ENCODE measurements at regions not wholly inside any gene's neighbourhood (a gene's known extent, or its start where the extent isn't known, plus 50 kb on each side); places are given as distances from the start of the nearest gene placed in this dataset.

GRCh38 chr14:87207756-87208155 lies 785.2 kb downstream of the GALC start:
- no peak overlapping the region for H3K27ac ChIP-seq
- H3K4me1 ChIP-seq (replicated peaks in 1 of 2): no peaks in the 10 kb centered on the region
- WGBS, 10 experiments: 0 to 100% (median 89%) methylated on average over 1 to 2 of the region's 2 CpGs; no CpG with 5 or more reads in 1 of the 10 experiments
- no peak overlapping the region for H3K4me3 ChIP-seq
- in situ Hi-C loops (cut with MboI; ENCODE audit: low pct_unique_long_range_greater_than_20kb in 2 of 9, low sequenced_read_pairs in 9 of 9, unreplicated experiment in 9 of 9): no loop called here
- ATAC-seq (replicated peaks in 6 of 8): no peak

- WGBS, 10 experiments: 8 to 100% (median 85%) methylated on average over 1 to 3 of the region's 3 CpGs; no CpG with 5 or more reads in 2 of the 10 experiments
- in situ Hi-C loops (cut with MboI; ENCODE audit: low pct_unique_long_range_greater_than_20kb in 2 of 9, low sequenced_read_pairs in 9 of 9, unreplicated experiment in 9 of 9): no loop called here
- Histone ChIP-seq H3K27ac (no peak overlapping the region), H3K4me1 (replicated peaks in 1 of 2) (no peaks in the 10 kb centered on the region), H3K4me3 (no peak overlapping the region)
- no peak for ATAC-seq (replicated peaks in 6 of 8)
Observed at GRCh38 chr14:87205811-87206210, 787.2 kb downstream of the GALC start.

GRCh38 chr14:87203346-87203745 lies 789.6 kb downstream of the GALC start:
- WGBS, 10 experiments: 0 to 97% (median 82%) methylated on average over 1 to 5 of the region's 5 CpGs
- no peaks in the 10 kb centered on the region for H3K4me1 ChIP-seq (replicated peaks in 1 of 2)
- no peak overlapping the region for H3K4me3 ChIP-seq
- no peak overlapping the region for H3K27ac ChIP-seq
- ATAC-seq (replicated peaks in 6 of 8): no peak
- in situ Hi-C loops (cut with MboI; ENCODE audit: low pct_unique_long_range_greater_than_20kb in 2 of 9, low sequenced_read_pairs in 9 of 9, unreplicated experiment in 9 of 9): no loop called here

GRCh38 chr14:87199381-87199780 lies 793.6 kb downstream of the GALC start:
- H3K4me1 ChIP-seq (replicated peaks in 1 of 2): no peaks in the 10 kb centered on the region
- 0 to 82% (median 67%) methylated on average over 1 of the region's 1 CpG; no CpG with 5 or more reads in 3 of the 10 experiments for WGBS, 10 experiments
- ATAC-seq (replicated peaks in 6 of 8): no peak
- in situ Hi-C loops (cut with MboI; ENCODE audit: low pct_unique_long_range_greater_than_20kb in 2 of 9, low sequenced_read_pairs in 9 of 9, unreplicated experiment in 9 of 9): no loop called here
- no peak overlapping the region for H3K27ac ChIP-seq
- H3K4me3 ChIP-seq: no peak overlapping the region

DNA sequence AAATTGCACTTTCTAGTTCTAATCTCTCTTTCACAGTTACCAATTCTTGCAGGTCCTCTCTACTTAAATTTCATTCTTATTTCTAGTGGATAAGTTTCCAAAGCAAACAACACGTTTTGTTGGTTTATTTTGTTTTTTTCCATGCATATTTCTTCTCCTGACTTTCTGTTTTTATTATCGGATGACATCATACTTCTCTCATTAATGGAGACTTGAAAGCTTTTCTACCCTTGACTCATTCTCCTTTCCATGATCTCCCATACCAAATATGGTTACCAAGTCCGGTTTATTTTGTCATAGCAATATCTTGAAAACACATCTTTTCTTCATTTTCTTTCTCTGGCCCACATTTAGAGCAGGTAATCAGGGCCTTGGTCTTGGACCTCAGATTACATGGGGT lies 796.5 kb downstream of the GALC start:
- in situ Hi-C loops (cut with MboI; ENCODE audit: low pct_unique_long_range_greater_than_20kb in 2 of 9, low sequenced_read_pairs in 9 of 9, unreplicated experiment in 9 of 9): no loop called here
- ATAC-seq (replicated peaks in 6 of 8): no peak
- Histone ChIP-seq H3K4me1 (replicated peaks in 1 of 2) (no peaks in the 10 kb centered on the region), H3K4me3 (no peak overlapping the region), H3K27ac (no peak overlapping the region)
- WGBS, 10 experiments: 40 to 88% (median 61%) methylated on average over 2 to 3 of the region's 3 CpGs

DNA sequence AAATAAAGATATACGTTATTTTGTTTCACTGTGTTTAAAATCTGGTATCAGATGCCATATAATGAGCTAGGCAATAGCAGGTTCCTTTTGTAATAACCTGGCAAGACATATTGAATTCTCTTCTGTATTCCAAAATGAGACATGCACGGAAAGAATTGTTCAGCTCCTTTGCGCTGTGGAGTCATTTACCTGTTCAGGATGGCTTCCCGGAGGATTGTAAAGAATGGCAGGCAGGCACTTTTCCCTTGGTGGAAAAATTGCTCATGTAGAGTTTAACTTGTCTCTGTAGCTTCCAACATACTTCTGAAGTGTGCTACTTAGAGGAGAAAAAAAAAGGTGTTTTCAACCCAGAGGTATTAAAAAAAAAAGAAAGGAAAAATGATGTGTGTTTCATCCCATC lies 805.2 kb downstream of the GALC start:
- Histone ChIP-seq H3K27ac (peak overlapping the region in 1 of 2 donors; percentile 53), H3K4me1 (replicated peaks in 1 of 2) (peaks cover 17 to 40% of the 10 kb centered on the region in 2 donors), H3K4me3 (no peak overlapping the region)
- no peak for ATAC-seq (replicated peaks in 6 of 8)
- in situ Hi-C loops (cut with MboI; ENCODE audit: low pct_unique_long_range_greater_than_20kb in 2 of 9, low sequenced_read_pairs in 9 of 9, unreplicated experiment in 9 of 9): no loop called here
- WGBS, 10 experiments: 44 to 100% (median 92%) methylated on average over 1 to 4 of the region's 4 CpGs

GRCh38 chr14:87186737-87187136 lies 806.2 kb downstream of the GALC start:
- in situ Hi-C loops (cut with MboI; ENCODE audit: low pct_unique_long_range_greater_than_20kb in 2 of 9, low sequenced_read_pairs in 9 of 9, unreplicated experiment in 9 of 9): no loop called here
- peak overlapping the region in 1 of 5 donors; percentile 8 for H3K4me3 ChIP-seq
- H3K27ac ChIP-seq: peak overlapping the region; percentile 16 to 53
- 7 to 63% (median 38%) methylated on average over 1 to 5 of the region's 5 CpGs for WGBS, 10 experiments
- H3K4me1 ChIP-seq (replicated peaks in 1 of 2): peaks cover 17 to 40% of the 10 kb centered on the region in 2 donors
- ATAC-seq (replicated peaks in 6 of 8): peak in 6 of 8 experiments; percentile 14 to 39 (median 31)

- Histone ChIP-seq H3K27ac (peak overlapping the region; percentile 16 to 53), H3K4me3 (peak overlapping the region in 1 of 5 donors; percentile 8), H3K4me1 (replicated peaks in 1 of 2) (peaks cover 17 to 40% of the 10 kb centered on the region in 2 donors)
- ATAC-seq (replicated peaks in 6 of 8): peak in 5 of 8 experiments; percentile 95 to 96 (median 95)
- in situ Hi-C loops (cut with MboI; ENCODE audit: low pct_unique_long_range_greater_than_20kb in 2 of 9, low sequenced_read_pairs in 9 of 9, unreplicated experiment in 9 of 9): no loop called here
- WGBS, 10 experiments: 5 to 100% (median 23%) methylated on average over 1 to 9 of the region's 10 CpGs; no CpG with 5 or more reads in 1 of the 10 experiments
Observed at GRCh38 chr14:87185961-87186560, 806.9 kb downstream of the GALC start.

- Histone ChIP-seq H3K4me1 (replicated peaks in 1 of 2) (peaks cover 17 to 40% of the 10 kb centered on the region in 2 donors), H3K27ac (no peak overlapping the region), H3K4me3 (no peak overlapping the region)
- ATAC-seq (replicated peaks in 6 of 8): no peak
- in situ Hi-C loops (cut with MboI; ENCODE audit: low pct_unique_long_range_greater_than_20kb in 2 of 9, low sequenced_read_pairs in 9 of 9, unreplicated experiment in 9 of 9): no loop called here
- WGBS, 10 experiments: 0 to 84% (median 60%) methylated on average over 1 to 4 of the region's 4 CpGs
Observed at GRCh38 chr14:87184180-87184579, 808.8 kb downstream of the GALC start.

- in situ Hi-C loops (cut with MboI; ENCODE audit: low pct_unique_long_range_greater_than_20kb in 2 of 9, low sequenced_read_pairs in 9 of 9, unreplicated experiment in 9 of 9): no loop called here
- peaks cover 4 to 23% of the 10 kb centered on the region in 2 donors for H3K4me1 ChIP-seq (replicated peaks in 1 of 2)
- H3K4me3 ChIP-seq: no peak overlapping the region
- WGBS, 10 experiments: 0 to 100% (median 81%) methylated on average over 1 to 3 of the region's 3 CpGs; no CpG with 5 or more reads in 2 of the 10 experiments
- H3K27ac ChIP-seq: no peak overlapping the region
- ATAC-seq (replicated peaks in 6 of 8): no peak
Observed at GRCh38 chr14:87181288-87181687, 811.7 kb downstream of the GALC start.

DNA sequence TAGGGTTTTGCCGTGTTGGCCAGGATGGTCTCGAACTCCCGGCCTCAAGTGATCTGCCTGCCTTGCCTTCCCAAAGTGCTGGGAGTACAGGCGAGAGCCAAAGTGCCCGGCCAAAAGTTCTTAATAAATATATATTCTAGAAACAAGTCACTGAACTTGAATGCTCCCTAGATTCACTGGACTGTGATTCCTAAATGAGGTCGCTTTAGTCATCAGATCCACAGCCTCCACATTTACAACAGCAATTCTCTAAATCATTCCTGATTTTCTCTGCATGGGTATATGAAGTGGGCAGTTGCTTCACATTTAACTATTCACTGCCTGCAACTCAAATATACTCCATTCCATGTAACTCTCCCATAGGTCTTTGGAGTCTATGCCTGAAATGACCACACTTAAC lies 813.0 kb downstream of the GALC start:
- in situ Hi-C loops (cut with MboI; ENCODE audit: low pct_unique_long_range_greater_than_20kb in 2 of 9, low sequenced_read_pairs in 9 of 9, unreplicated experiment in 9 of 9): no loop called here
- WGBS, 10 experiments: 56 to 100% (median 86%) methylated on average over 2 to 6 of the region's 6 CpGs; no CpG with 5 or more reads in 4 of the 10 experiments
- H3K27ac ChIP-seq: no peak overlapping the region
- peaks cover 0 to 14% of the 10 kb centered on the region in 2 donors for H3K4me1 ChIP-seq (replicated peaks in 1 of 2)
- ATAC-seq (replicated peaks in 6 of 8): no peak
- no peak overlapping the region for H3K4me3 ChIP-seq

- in situ Hi-C loops (cut with MboI; ENCODE audit: low pct_unique_long_range_greater_than_20kb in 2 of 9, low sequenced_read_pairs in 9 of 9, unreplicated experiment in 9 of 9): no loop called here
- ATAC-seq (replicated peaks in 6 of 8): no peak
- Histone ChIP-seq H3K4me3 (no peak overlapping the region), H3K27ac (no peak overlapping the region), H3K4me1 (replicated peaks in 1 of 2) (no peaks in the 10 kb centered on the region)
- 0 to 91% (median 50%) methylated on average over 1 of the region's 1 CpG; no CpG with 5 or more reads in 3 of the 10 experiments for WGBS, 10 experiments
Observed at GRCh38 chr14:87178277-87178676, 814.7 kb downstream of the GALC start.

- Histone ChIP-seq H3K4me1 (replicated peaks in 1 of 2) (no peaks in the 10 kb centered on the region), H3K4me3 (no peak overlapping the region), H3K27ac (no peak overlapping the region)
- no peak for ATAC-seq (replicated peaks in 6 of 8)
- in situ Hi-C loops (cut with MboI; ENCODE audit: low pct_unique_long_range_greater_than_20kb in 2 of 9, low sequenced_read_pairs in 9 of 9, unreplicated experiment in 9 of 9): no loop called here
- 0 to 82% (median 65%) methylated on average over 2 of the region's 2 CpGs for WGBS, 10 experiments
Observed at GRCh38 chr14:87175175-87175574, 817.8 kb downstream of the GALC start.

GRCh38 chr14:87171141-87171540 lies 821.8 kb downstream of the GALC start:
- in situ Hi-C loops (cut with MboI; ENCODE audit: low pct_unique_long_range_greater_than_20kb in 2 of 9, low sequenced_read_pairs in 9 of 9, unreplicated experiment in 9 of 9): no loop called here
- no peaks in the 10 kb centered on the region for H3K4me1 ChIP-seq (replicated peaks in 1 of 2)

More at GRCh38 chr14:87171141-87171540, 821.8 kb downstream of the GALC start:
- WGBS, 10 experiments: 16 to 100% (median 94%) methylated on average over 1 to 2 of the region's 2 CpGs
- Histone ChIP-seq H3K27ac (no peak overlapping the region), H3K4me3 (no peak overlapping the region)
- ATAC-seq (replicated peaks in 6 of 8): no peak
